HepG2 (cell line): ENCODE measurements at regions not wholly inside any gene's neighbourhood (a gene's known extent, or its start where the extent isn't known, plus 50 kb on each side); places are given as distances from the start of the nearest gene placed in this dataset.

Experiments
- ATAC-seq: fragments of 200-7000 bp; cut with Tn5 transposase; 3 replicates; pipeline ENCODE4 v1.9.1; 2020; ENCODE audit warnings: mild to moderate bottlenecking, moderate library complexity
- BruUV-seq: library from RNA; stranded (reverse); fragments of 400-500 nt; replicated peaks from 2 replicates; lab custom pipeline; 2021; lab: Mats Ljungman, UMichigan
- CTCF ChIA-PET: fragments of 300-600 bp; formaldehyde crosslinking; extraction: SDS; loops from one replicate; lab custom pipeline; 2021; ENCODE audit warnings: low total read pairs, inconsistent platforms, low intra/inter-chr PET ratio; lab: Yijun Ruan, JAX
- POLR2A ChIA-PET: fragments of 350-600 bp; sonication (Branson Sonifier 250); formaldehyde crosslinking; loops from one replicate; lab custom pipeline; 2020; ENCODE audit warnings: antibody characterized with exemption, inconsistent platforms; lab: Yijun Ruan, JAX
- DNase-seq: peaks from one replicate; pipeline ENCODE4 v3.0.0-alpha.2; 2015; ENCODE audit warnings: low spot score
- FAIRE-seq: peaks from 3 replicates; lab custom pipeline; 2011; peaks lifted over from hg19 to GRCh38; lab: Jason Lieb, UNC
- H2AFZ ChIP-seq: one replicate; pipeline ENCODE4 v1.6.1; 2011; ENCODE audit warnings: low read length, inconsistent platforms
- H3K27ac ChIP-seq: fragments of 300-600 bp; 3 replicates; pipeline ENCODE4 v1.8.0; 2011; ENCODE audit warnings: mixed run types, mild to moderate bottlenecking, mixed read lengths, low read length, inconsistent platforms; ENCODE audit not compliant: insufficient read depth; ENCODE audit errors: extremely low read length
- H3K27me3 ChIP-seq, 2 experiments: fragments of 200-600 bp in 1 of 2; 2 replicates in 1 of 2; 3 replicates in 1 of 2; pipeline versions ENCODE4 v1.6.0 to v1.8.0; 2011; ENCODE audit warnings: low read length in 2 of 2, mild to moderate bottlenecking in 2 of 2, moderate library complexity in 2 of 2, inconsistent platforms in 1 of 2; ENCODE audit not compliant: insufficient read depth in 2 of 2, control insufficient read depth in 1 of 2
- H3K36me3 ChIP-seq, 2 experiments: fragments of 200-600 bp in 1 of 2; replicated peaks in 1 of 2; 2 replicates in 1 of 2; 3 replicates in 1 of 2; pipeline versions ENCODE4 v1.5.1 to v1.8.0; 2011; ENCODE audit warnings: low read length in 2 of 2, inconsistent platforms in 1 of 2; ENCODE audit not compliant: insufficient read depth in 2 of 2, control insufficient read depth in 1 of 2
- H3K4me1 ChIP-seq: 2 replicates; pipeline ENCODE4 v1.5.1; 2012; ENCODE audit warnings: low read length, inconsistent platforms; ENCODE audit not compliant: insufficient read depth
- H3K4me2 ChIP-seq: 2 replicates; pipeline ENCODE4 v1.6.0; 2011; ENCODE audit warnings: low read depth, low read length, inconsistent platforms
- H3K4me3 ChIP-seq, 3 experiments: fragments of 200-600 bp in 1 of 3; sonication (generic), shearing (Covaris generic) in 1 of 3; replicated peaks in 1 of 3; 2 replicates each; pipeline ENCODE4 v1.5.1; 2011 to 2016; ENCODE audit warnings: low read length in 3 of 3, inconsistent platforms in 2 of 3, low read depth in 2 of 3, mild to moderate bottlenecking in 2 of 3, control low read depth in 1 of 3, mixed read lengths in 1 of 3; ENCODE audit not compliant: insufficient read depth in 1 of 3
- H3K79me2 ChIP-seq: one replicate; pipeline ENCODE4 v1.6.1; 2011; ENCODE audit warnings: low read length, inconsistent platforms; ENCODE audit not compliant: insufficient read depth
- H3K9ac ChIP-seq: 2 replicates; pipeline ENCODE4 v1.6.0; 2011; ENCODE audit warnings: mild to moderate bottlenecking, low read depth, low read length, inconsistent platforms; ENCODE audit not compliant: insufficient read depth
- H3K9me3 ChIP-seq: 2 replicates; pipeline ENCODE4 v1.5.1; 2012; ENCODE audit warnings: mild to moderate bottlenecking, low read length
- H4K20me1 ChIP-seq: 2 replicates; pipeline ENCODE4 v1.6.0; 2011; ENCODE audit warnings: inconsistent platforms, mild to moderate bottlenecking, low read length, moderate library complexity; ENCODE audit not compliant: insufficient read depth
- AGO1 ChIP-seq: fragments of 200-400 bp; formaldehyde crosslinking; IDR thresholded peaks from 2 replicates; pipeline ENCODE4 v1.6.1; 2017; ENCODE audit warnings: mild to moderate bottlenecking, low read depth, low read length, moderate library complexity; ENCODE audit not compliant: poor library complexity, severe bottlenecking
- ARID2 ChIP-seq: sonication (generic); formaldehyde crosslinking; IDR thresholded peaks from 2 replicates; pipeline ENCODE4 v1.8.1; 2022; ENCODE audit warnings: mild to moderate bottlenecking, missing genetic modification reagents, borderline replicate concordance
- FOXM1 ChIP-seq: sonication (generic); formaldehyde crosslinking; IDR thresholded peaks from 2 replicates; pipeline ENCODE4 v1.5.0; 2020; ENCODE audit warnings: missing genetic modification reagents
- HDAC1 ChIP-seq: sonication (generic); formaldehyde crosslinking; IDR thresholded peaks from 2 replicates; pipeline ENCODE4 v1.5.1; 2020; ENCODE audit warnings: mild to moderate bottlenecking, missing genetic modification reagents
- HOXA3 ChIP-seq: sonication (generic); formaldehyde crosslinking; IDR thresholded peaks from 2 replicates; pipeline ENCODE4 v1.5.0; 2020; ENCODE audit warnings: missing genetic modification reagents
- KDM1A ChIP-seq: IDR thresholded peaks from 2 replicates; pipeline ENCODE4 v1.6.1; 2016; ENCODE audit warnings: missing compliant biosample characterization
- MBNL3 ChIP-seq: fragments of 250-450 bp; sonication (Bioruptor Pico); conservative IDR thresholded peaks from 2 replicates; pipeline ENCODE4 v1.8.0; 2022; ENCODE audit warnings: mild to moderate bottlenecking, inconsistent platforms
- MIER2 ChIP-seq: IDR thresholded peaks from 2 replicates; pipeline ENCODE4 v1.6.1; 2016; ENCODE audit warnings: missing biosample characterization, missing genetic modification reagents
- NFYB ChIP-seq: sonication (generic); formaldehyde crosslinking; IDR thresholded peaks from 2 replicates; pipeline ENCODE4 v1.4.0; 2020; ENCODE audit warnings: missing genetic modification reagents
- POLR2G ChIP-seq: fragments of 200-400 bp; formaldehyde crosslinking; IDR thresholded peaks from 2 replicates; pipeline ENCODE4 v1.6.1; 2018; ENCODE audit warnings: mild to moderate bottlenecking, low read depth, low read length, moderate library complexity
- SCMH1 ChIP-seq: sonication (generic); formaldehyde crosslinking; IDR thresholded peaks from 2 replicates; pipeline ENCODE4 v1.9.0; 2021; ENCODE audit warnings: missing genetic modification reagents, mild to moderate bottlenecking, borderline replicate concordance
- SMYD3 ChIP-seq: sonication (generic); formaldehyde crosslinking; IDR thresholded peaks from 2 replicates; pipeline ENCODE4 v1.8.1; 2023; ENCODE audit warnings: mild to moderate bottlenecking, missing genetic modification reagents
- TEAD2 ChIP-seq: sonication (generic); formaldehyde crosslinking; IDR thresholded peaks from 2 replicates; pipeline ENCODE4 v1.9.0; 2021; ENCODE audit warnings: missing genetic modification reagents
- ZFP36 ChIP-seq: fragments of 150-350 bp; IDR thresholded peaks from 2 replicates; pipeline ENCODE4 v1.6.1; 2018; ENCODE audit warnings: borderline replicate concordance, low read length, low read depth; ENCODE audit not compliant: partially characterized antibody
- ZIK1 ChIP-seq: sonication (generic); formaldehyde crosslinking; IDR thresholded peaks from 2 replicates; pipeline ENCODE4 v1.5.0; 2020; ENCODE audit warnings: mild to moderate bottlenecking, low read depth, missing genetic modification reagents, borderline replicate concordance
- ZNF431 ChIP-seq: sonication (generic); formaldehyde crosslinking; IDR thresholded peaks from 2 replicates; pipeline ENCODE4 v1.9.0; 2022; ENCODE audit warnings: missing genetic modification reagents, low read depth, mild to moderate bottlenecking, borderline replicate concordance
- ZNF468 ChIP-seq: sonication (generic); formaldehyde crosslinking; IDR thresholded peaks from 2 replicates; pipeline ENCODE4 v1.8.0; 2022; ENCODE audit warnings: mild to moderate bottlenecking, moderate library complexity, missing genetic modification reagents
- ZZZ3 ChIP-seq: sonication (generic); formaldehyde crosslinking; IDR thresholded peaks from 2 replicates; pipeline ENCODE4 v1.4.0; 2020; ENCODE audit warnings: missing genetic modification reagents, mild to moderate bottlenecking, borderline replicate concordance
- WGBS: methylation state at CpG from one replicate; pipeline ENCODE4 v1.1.6; 2017; ENCODE audit warnings: low lambda C conversion rate; 5-methylcytosine and 5-hydroxymethylcytosine counted together
- in situ Hi-C: cut with HindIII; loops from 2 replicates; pipeline ENCODE4 v1.10.0; 2017; ENCODE audit warnings: low pct_unique_long_range_greater_than_20kb; ENCODE audit not compliant: extremely low pct_ligation_motif_present
- intact Hi-C: fragments of 100-400 bp; cut with micrococcal nuclease; formaldehyde crosslinking; loops from one replicate; pipeline ENCODE4 v1.10.0; 2022; ENCODE audit not compliant: unreplicated experiment
- TF ChIP-seq, protein P1 (sequence below): sonication (generic); formaldehyde crosslinking; conservative IDR thresholded peaks from 2 replicates; pipeline ENCODE4 v1.4.0; 2020; ENCODE audit warnings: missing genetic modification reagents
- TF ChIP-seq, protein P2 (sequence below): IDR thresholded peaks from 2 replicates; pipeline ENCODE4 v1.6.1; 2016; ENCODE audit warnings: low read depth, borderline replicate concordance

DNA sequence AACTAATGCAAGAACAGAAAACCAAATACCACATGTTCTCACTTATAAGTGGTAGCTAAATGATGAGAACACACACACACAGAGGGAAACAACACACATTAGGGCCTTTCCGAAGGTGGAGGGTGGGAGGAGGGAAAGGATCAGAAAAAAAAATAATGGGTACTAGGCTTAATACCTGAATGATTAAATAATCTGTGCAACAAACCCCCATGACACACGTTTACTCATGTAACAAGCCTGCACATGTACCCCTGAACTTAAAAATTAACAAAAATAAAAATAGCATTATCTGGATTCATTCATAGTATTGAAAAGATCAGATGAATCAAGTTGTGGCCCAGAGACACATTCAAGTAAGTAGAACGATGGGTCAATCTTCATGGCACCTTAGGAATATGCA, 159.5 kb upstream of the POT1 start:
- H3K27me3 ChIP-seq: no peaks in the 10 kb centered on the region
- no TSS peak for BruUV-seq
- no peaks in the 10 kb centered on the region for H3K4me1 ChIP-seq
- TF ChIP-seq ZNF468 (CRISPR knock-in tag) (no peak), ZZZ3 (CRISPR knock-in tag) (no peak), SCMH1 (CRISPR knock-in tag) (no peak), MBNL3 (CRISPR knock-in tag) (no peak), ZNF431 (no peak), HOXA3 (CRISPR knock-in tag) (no peak), NFYB (CRISPR knock-in tag) (no peak), MIER2 (no peak), FOXM1 (CRISPR knock-in tag) (no peak), HDAC1 (CRISPR knock-in tag) (no peak), ZIK1 (CRISPR knock-in tag) (no peak), TEAD2 (CRISPR knock-in tag) (no peak), AGO1 (no peak), ZFP36 (no peak), SMYD3 (CRISPR knock-in tag) (no peak), KDM1A (CRISPR knock-in tag) (no peak), ARID2 (CRISPR knock-in tag) (no peak), POLR2G (no peak)
- TF ChIP-seq, protein P1, sequence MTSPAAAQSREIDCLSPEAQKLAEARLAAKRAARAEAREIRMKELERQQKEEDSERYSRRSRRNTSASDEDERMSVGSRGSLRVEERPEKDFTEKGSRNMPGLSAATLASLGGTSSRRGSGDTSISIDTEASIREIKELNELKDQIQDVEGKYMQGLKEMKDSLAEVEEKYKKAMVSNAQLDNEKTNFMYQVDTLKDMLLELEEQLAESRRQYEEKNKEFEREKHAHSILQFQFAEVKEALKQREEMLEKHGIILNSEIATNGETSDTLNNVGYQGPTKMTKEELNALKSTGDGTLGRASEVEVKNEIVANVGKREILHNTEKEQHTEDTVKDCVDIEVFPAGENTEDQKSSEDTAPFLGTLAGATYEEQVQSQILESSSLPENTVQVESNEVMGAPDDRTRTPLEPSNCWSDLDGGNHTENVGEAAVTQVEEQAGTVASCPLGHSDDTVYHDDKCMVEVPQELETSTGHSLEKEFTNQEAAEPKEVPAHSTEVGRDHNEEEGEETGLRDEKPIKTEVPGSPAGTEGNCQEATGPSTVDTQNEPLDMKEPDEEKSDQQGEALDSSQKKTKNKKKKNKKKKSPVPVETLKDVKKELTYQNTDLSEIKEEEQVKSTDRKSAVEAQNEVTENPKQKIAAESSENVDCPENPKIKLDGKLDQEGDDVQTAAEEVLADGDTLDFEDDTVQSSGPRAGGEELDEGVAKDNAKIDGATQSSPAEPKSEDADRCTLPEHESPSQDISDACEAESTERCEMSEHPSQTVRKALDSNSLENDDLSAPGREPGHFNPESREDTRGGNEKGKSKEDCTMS (CRISPR knock-in tag): no peak
- TF ChIP-seq, protein P2, sequence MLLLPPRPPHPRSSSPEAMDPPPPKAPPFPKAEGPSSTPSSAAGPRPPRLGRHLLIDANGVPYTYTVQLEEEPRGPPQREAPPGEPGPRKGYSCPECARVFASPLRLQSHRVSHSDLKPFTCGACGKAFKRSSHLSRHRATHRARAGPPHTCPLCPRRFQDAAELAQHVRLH (CRISPR knock-in tag): no peak
- WGBS: 1% methylated on average over 3 of the region's 3 CpGs
- H3K4me2 ChIP-seq: no peak overlapping the region
- no peaks in the 10 kb centered on the region for H3K36me3 ChIP-seq
- CTCF ChIA-PET: no interaction called here
- no peak overlapping the region for H2AFZ ChIP-seq
- in situ Hi-C loops (no loop called here), intact Hi-C loops (no loop called here)
- no peak for ATAC-seq
- no peak overlapping the region for H3K27ac ChIP-seq
- POLR2A ChIA-PET: no interaction called here
- H4K20me1 ChIP-seq: no peaks in the 10 kb centered on the region
- DNase-seq: no peak
- H3K9me3 ChIP-seq: no peaks in the 10 kb centered on the region
- no peak for FAIRE-seq
- H3K79me2 ChIP-seq: no peaks in the 10 kb centered on the region
- H3K9ac ChIP-seq: no peak overlapping the region
- no peak overlapping the region for H3K4me3 ChIP-seq
